ENCODE measurements at regions not wholly inside any gene's neighbourhood (a gene's known extent, or its start where the extent isn't known, plus 50 kb on each side); places are given as distances from the start of the nearest gene placed in this dataset.

GRCh38 chr17:53548252-53548651 lies 274.5 kb upstream of the KIF2B start:
- H3K9me3 Mint-ChIP-seq: 0 out of 3 replicates have a peak, but pooled peaks cover 5% of the 10 kb centered on the region
- no peaks in the 10 kb centered on the region for H3K9me2 ChIP-seq (ENCODE audit: insufficient read depth)
- DNase-seq (ENCODE audit: low spot score) (no peak), ATAC-seq (no peak)
- H3K27ac ChIP-seq (ENCODE audit: low read depth): no peak overlapping the region
- H3K4me1 ChIP-seq (ENCODE audit: insufficient read depth): no peaks in the 10 kb centered on the region
- H3K36me3 Mint-ChIP-seq (ENCODE audit: low read depth): no peaks in the 10 kb centered on the region; the same call in 1 of the 3 replicates
- H3F3A ChIP-seq (replicated peaks; ENCODE audit: low read depth): no peaks in the 10 kb centered on the region
- no peaks in the 10 kb centered on the region for H3K79me2 ChIP-seq (replicated peaks; ENCODE audit: insufficient read depth)
- H4K20me1 ChIP-seq (replicated peaks; ENCODE audit: insufficient read depth): no peaks in the 10 kb centered on the region
- peaks cover 2% of the 10 kb centered on the region for H3K27me3 Mint-ChIP-seq (ENCODE audit: insufficient read depth, low read depth, poor library complexity)
- TF ChIP-seq EZH2 (IDR thresholded peaks at IDR 0.05; ENCODE audit: low read depth, unreplicated experiment) (no peak), JUNB (IDR thresholded peaks at IDR 0.05; ENCODE audit: unreplicated experiment) (no peak), POLR2AphosphoS5 (IDR thresholded peaks at IDR 0.05; ENCODE audit: low read depth) (no peak), ZNF462 (CRISPR knock-in tag; IDR thresholded peaks at IDR 0.05) (no peak), EZH2phosphoT487 (IDR thresholded peaks at IDR 0.05; ENCODE audit: unreplicated experiment) (no peak), ZNF114 (CRISPR knock-in tag; IDR thresholded peaks at IDR 0.05) (no peak), CREB1 (CRISPR knock-in tag; IDR thresholded peaks at IDR 0.05; ENCODE audit: low read depth) (no peak), REST (IDR thresholded peaks at IDR 0.05; ENCODE audit: unreplicated experiment) (no peak), CTCF (conservative IDR thresholded peaks at IDR 0.05; ENCODE audit: low read depth in 2 of 2) (no peak)
- H2AFZ ChIP-seq: no peak overlapping the region
- H3K27ac Mint-ChIP-seq: no peak overlapping the region
- no peak overlapping the region for H3K4me2 ChIP-seq
- no peak overlapping the region for H3K4me3 Mint-ChIP-seq
- H3K4me3 ChIP-seq: no peak overlapping the region
- no peaks in the 10 kb centered on the region for H3K4me1 Mint-ChIP-seq
- H3K36me3 ChIP-seq (ENCODE audit: insufficient read depth): no peaks in the 10 kb centered on the region
- H3K27me3 ChIP-seq (ENCODE audit: insufficient read depth): no peaks in the 10 kb centered on the region

All from GM23338 (cell line).